ENCODE measurements at regions not wholly inside any gene's neighbourhood (a gene's known extent, or its start where the extent isn't known, plus 50 kb on each side); places are given as distances from the start of the nearest gene placed in this dataset.

- TF ChIP-seq POLR2AphosphoS5 (IDR thresholded peaks at IDR 0.05; ENCODE audit: insufficient read depth, low read depth, low read length) (no peak), JUN (IDR thresholded peaks at IDR 0.05; ENCODE audit: borderline replicate concordance, insufficient read depth, insufficient read length, low read depth) (no peak), FOS (IDR thresholded peaks at IDR 0.05; ENCODE audit: borderline replicate concordance, insufficient read depth, low read length) (no peak), EZH2 (IDR thresholded peaks at IDR 0.05; ENCODE audit: borderline replicate concordance, low read depth, low read length, severe bottlenecking) (no peak), POLR2A (IDR thresholded peaks at IDR 0.05; ENCODE audit: low read depth, low read length) (no peak), MAX (IDR thresholded peaks at IDR 0.05; ENCODE audit: insufficient read depth, insufficient read length) (no peak), MYC (IDR thresholded peaks at IDR 0.05; ENCODE audit: low read depth, low read length) (no peak), GATA2 (IDR thresholded peaks at IDR 0.05; ENCODE audit: insufficient read depth, insufficient read length, low read depth, low read length) (no peak), CTCF (IDR thresholded peaks at IDR 0.05; ENCODE audit: extremely low read depth in 1 of 2, insufficient read depth in 1 of 2, low read depth in 1 of 2, low read length in 2 of 2) (no peak)
- Histone ChIP-seq H4K20me1 (replicated peaks; ENCODE audit: control insufficient read depth, extremely low read depth, insufficient read depth, low read length) (no peaks in the 10 kb centered on the region), H3K27ac (ENCODE audit: insufficient read depth, low read depth, low read length) (no peak overlapping the region), H3K4me2 (ENCODE audit: insufficient read depth, low read length) (no peak overlapping the region), H3K9ac (replicated peaks; ENCODE audit: extremely low read depth, insufficient read depth, low read length) (no peak overlapping the region), H3K79me2 (ENCODE audit: control insufficient read depth, insufficient read depth, low read length) (no peaks in the 10 kb centered on the region), H3K4me1 (ENCODE audit: control insufficient read depth, extremely low read depth, insufficient read depth, low read length) (no peaks in the 10 kb centered on the region), H3K36me3 (ENCODE audit: control insufficient read depth in 2 of 2, extremely low read depth in 1 of 2, insufficient read depth in 2 of 2, low read length in 2 of 2) (no peaks in the 10 kb centered on the region), H3K9me1 (replicated peaks; ENCODE audit: control insufficient read depth, extremely low read depth, insufficient read depth, low read length) (no peaks in the 10 kb centered on the region), H3K9me3 (replicated peaks; ENCODE audit: control insufficient read depth, insufficient read depth, low read length) (peaks cover 6% of the 10 kb centered on the region), H3K4me3 (replicated peaks in 1 of 3; ENCODE audit: insufficient read depth in 1 of 3, low read depth in 1 of 3, low read length in 3 of 3) (no peak overlapping the region), H2AFZ (ENCODE audit: low read depth, low read length) (no peak overlapping the region), H3K27me3 (ENCODE audit: control insufficient read depth in 2 of 2, insufficient read depth in 2 of 2, low read length in 2 of 2) (no peaks in the 10 kb centered on the region)
- dilution Hi-C loops (cut with MboI; ENCODE audit: extremely low pct_ligation_motif_present, low sequenced_read_pairs), result no loop called here
- intact Hi-C loops (cut with micrococcal nuclease), result no loop called here
- DNase-seq (ENCODE audit: low read depth, low spot score) (no peak), FAIRE-seq (no peak)
- CTCF ChIA-PET, result no interaction called here
- POLR2A ChIA-PET, result no interaction called here
- no TSS peak for BruUV-seq (replicated peaks)
Observed at GRCh38 chr14:98292191-98292590, 979.8 kb downstream of the BCL11B start.
